ENCODE measurements at regions not wholly inside any gene's neighbourhood (a gene's known extent, or its start where the extent isn't known, plus 50 kb on each side); places are given as distances from the start of the nearest gene placed in this dataset.

DNA sequence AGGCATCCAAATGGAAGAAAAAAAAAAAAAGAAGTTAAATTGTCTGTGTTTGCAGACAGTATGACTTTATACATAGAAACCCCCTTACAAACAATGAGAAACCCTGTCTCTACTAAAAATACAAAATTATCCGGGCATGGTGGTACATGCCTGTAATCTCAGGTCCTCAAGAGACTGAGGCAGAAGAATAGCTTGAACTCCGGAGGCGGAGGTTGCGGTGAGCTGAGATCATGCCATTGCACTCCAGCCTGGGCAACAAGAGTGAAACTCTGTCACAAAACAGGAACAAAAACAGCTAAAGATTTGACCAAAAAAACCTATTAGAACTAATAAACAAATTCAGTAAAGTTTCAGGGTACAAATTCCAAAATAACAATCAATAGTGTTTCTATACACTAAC lies 385.8 kb upstream of the GRM3 start:
- TF ChIP-seq, protein P1, sequence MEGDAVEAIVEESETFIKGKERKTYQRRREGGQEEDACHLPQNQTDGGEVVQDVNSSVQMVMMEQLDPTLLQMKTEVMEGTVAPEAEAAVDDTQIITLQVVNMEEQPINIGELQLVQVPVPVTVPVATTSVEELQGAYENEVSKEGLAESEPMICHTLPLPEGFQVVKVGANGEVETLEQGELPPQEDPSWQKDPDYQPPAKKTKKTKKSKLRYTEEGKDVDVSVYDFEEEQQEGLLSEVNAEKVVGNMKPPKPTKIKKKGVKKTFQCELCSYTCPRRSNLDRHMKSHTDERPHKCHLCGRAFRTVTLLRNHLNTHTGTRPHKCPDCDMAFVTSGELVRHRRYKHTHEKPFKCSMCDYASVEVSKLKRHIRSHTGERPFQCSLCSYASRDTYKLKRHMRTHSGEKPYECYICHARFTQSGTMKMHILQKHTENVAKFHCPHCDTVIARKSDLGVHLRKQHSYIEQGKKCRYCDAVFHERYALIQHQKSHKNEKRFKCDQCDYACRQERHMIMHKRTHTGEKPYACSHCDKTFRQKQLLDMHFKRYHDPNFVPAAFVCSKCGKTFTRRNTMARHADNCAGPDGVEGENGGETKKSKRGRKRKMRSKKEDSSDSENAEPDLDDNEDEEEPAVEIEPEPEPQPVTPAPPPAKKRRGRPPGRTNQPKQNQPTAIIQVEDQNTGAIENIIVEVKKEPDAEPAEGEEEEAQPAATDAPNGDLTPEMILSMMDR (IDR thresholded peaks at IDR 0.05) = no peak
- no peak for TF ChIP-seq POLR2A (IDR thresholded peaks at IDR 0.05)

Data from breast epithelium (tissue), 3 donors.